NCI-H2196 treated with DMSO at 0.1 percent for 48 hours (cell line): ENCODE measurements at regions not wholly inside any gene's neighbourhood (a gene's known extent, or its start where the extent isn't known, plus 50 kb on each side); places are given as distances from the start of the nearest gene placed in this dataset.

Experiments
- DNase-seq: peaks from one replicate; lab custom pipeline; 2025; ENCODE audit not compliant: unreplicated experiment; lab: John Stamatoyannopoulos, UW

DNA sequence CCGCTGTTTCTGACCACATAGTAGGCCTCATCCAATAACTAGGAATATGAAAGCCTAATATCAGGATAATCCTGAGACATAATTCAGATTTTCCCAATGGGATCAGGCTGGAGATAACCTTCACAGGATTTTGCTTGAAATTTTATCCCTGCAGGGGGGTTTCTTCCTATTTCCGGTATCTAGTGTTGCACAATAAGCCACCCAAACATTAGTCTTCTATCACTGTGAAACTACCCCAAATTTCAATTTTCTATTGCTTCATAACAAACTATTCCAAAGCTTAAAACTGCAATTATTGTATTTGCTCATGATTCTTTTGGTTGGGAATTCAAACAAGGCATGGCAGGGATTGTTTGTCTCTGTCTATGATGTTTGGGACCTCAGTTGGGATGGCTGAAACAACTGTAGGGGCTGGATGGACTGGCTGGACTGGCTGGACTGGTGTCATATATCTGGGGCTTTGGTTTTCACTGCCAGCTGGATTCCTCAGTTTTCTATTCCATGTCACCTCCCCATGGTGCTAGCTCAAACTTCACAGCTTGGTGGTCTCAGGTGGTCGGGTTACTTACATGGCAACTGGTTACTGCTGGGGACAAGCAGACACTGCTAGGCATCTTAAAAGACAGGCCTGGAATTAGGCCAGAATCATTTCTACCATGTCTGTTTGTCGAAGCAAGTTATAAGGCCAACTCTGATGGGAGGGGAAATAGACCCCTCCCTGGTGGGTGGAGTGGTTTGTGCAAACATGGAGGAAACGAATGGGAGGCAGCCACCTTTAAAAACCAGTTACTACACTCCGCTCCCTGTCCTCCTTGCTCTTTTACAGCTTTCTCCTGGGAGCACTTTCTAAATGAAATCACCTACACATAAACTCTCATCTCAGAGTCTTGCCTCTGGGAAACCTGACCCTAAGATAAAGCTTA is 88.2 kb upstream of the STT3B start:
- no peak for DNase-seq

DNA sequence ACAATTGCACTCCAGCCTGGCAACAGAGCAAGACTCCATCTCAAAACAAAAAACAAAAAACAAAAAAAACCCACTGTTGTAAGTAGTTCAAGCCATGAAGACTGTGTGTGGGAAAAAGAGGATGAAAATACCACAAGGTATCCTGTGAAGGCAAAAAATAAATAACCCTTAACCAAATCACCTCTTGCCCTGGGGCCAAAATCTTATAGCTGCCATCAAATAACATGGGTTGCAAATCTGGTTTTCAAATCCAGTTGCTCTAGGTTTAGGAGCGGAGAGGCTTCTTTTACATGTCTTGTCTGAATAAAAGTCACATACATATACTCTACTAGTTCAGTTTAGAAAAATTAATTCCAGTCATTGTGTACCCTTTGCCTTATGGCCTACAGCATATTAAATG is 87.0 kb upstream of the STT3B start:
- DNase-seq: no peak

DNA sequence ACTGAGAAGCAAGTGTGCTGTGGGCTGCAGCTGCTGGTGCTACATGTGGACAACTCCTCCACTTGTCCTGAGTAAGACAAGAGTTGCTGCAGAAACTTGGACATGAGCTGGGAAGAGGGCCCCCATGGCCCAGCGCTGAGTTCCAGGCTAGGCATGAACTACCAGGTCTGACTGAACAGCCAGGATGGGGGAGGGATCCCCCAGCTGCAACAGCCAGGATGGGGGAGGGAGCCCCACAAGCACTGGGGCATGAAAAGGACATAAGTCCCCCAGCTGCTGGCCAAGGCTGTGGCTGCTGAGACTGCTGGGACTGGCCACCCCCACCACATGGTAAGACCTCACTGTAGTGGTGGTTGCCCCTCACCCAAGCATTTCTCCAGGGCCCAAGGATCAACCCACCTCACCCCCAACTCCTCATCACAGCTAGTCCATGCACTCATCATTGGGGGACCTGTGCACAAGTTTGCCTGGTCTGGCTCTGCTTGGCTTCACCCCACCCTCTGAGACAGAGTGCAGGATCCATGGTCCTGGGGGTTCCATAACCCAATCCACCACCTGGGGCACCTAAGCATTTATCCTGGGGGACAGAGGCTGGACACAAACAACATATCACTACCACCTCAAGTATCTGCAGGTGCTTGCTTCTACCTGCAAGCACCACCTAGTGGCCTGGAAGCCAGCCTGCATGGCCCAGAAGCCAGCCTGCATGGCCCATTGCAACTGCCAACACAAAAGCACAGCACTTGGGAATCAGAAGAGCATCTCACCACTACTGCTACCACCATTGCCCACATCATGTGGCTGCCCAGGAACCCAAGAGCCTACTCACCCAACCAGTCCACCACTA is 84.5 kb upstream of the STT3B start:
- no peak for DNase-seq

DNA sequence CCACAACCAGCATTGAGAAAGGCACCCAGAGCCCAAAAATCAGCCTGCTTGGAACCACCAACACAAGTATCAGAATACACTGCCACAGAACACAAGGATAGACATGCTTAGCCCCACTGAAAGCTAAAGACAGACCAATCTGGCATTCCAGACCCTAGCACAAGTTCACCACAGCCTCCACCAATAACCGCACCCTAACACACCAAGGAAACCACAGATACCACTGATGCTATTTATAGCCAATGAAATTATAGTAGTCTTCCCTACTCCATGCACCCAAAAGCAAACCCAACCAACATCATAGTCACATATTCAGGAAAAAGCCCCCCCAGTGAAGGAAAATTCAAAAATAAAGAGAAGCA is 83.9 kb upstream of the STT3B start:
- DNase-seq: no peak

DNA sequence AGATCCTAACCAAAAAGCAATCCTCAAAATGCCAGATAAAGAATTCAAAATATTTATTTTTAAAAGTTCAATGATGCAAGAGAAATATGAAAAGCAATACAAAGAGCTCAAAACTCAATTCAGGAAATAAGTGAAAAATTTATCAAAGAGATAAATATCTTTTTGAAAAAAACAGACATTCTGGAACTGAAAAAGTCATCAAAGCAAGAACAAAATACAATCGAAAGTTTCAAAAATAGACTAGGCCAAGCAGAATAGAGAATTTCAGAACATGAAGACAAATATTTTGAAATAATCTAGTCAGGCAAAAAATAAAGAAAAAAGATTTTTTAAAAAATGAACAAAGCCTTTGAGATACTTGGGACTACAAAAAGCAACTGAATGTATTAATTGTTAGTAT is 83.4 kb upstream of the STT3B start:
- DNase-seq: no peak

DNA sequence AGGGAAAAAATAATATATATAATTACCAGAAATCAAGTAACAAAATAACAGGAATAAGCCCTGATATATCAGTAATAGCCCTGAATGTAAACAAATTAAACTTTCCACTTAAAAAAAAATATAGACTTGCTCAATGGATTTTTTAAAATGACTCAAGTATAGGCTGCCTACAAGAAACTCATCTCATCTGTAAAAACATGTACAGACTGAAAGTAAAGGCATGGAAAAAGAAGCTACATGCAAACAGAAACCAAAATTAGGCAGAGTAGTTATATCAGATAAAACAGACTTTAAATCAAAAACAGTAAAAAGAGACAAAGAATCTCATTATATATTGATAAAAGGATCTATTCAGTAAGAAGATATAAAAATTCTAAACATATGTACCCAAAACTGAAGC is 82.4 kb upstream of the STT3B start:
- no peak for DNase-seq

DNA sequence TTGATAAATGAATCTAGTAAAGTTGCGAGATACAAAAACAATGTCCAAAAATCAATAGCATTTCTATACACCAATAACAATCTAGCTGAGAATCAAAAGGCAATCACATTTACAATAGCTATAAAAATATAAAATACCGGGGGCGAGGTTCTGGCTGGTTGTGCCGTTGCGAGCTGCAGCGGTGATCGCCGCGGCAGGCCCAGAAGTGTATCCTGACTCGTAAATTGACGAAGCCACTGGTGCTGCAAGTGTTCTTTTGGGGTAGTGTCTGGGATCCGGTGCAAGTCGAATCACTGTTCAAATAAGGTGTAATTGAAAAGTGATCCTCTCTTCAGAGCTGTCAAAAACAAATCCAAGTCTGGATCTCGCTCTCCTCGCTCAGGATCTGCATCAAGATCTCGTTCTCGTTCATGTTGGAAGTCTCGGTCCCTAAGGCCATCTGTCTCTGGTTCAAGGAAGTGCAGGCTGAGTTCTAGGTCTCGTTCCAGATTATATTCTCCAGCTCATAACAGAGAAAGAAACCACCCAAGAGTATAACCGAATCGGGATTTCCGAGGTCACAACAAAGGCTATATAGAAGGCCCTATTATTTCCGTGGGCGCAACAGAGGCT is 80.1 kb upstream of the STT3B start:
- DNase-seq: no peak

DNA sequence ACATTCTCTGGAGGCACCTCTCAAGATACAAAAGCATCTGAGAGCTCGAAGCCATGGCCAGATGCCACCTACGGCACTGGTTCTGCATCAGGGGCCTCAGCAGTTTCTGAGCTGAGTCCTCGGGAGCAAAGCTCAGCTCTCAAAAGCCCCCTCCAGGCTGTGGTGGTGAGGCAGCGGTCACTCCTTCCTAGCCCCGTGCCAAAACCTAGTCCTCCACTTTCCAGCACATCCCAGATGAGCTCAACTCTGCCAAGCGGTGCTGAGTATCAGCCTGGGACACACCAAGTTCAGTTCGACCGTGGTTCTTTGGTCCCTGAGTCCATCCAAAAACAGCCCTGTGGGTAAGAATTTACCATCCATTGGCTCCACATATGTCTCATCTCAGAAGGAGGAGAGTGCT is 79.3 kb upstream of the STT3B start:
- DNase-seq: no peak

DNA sequence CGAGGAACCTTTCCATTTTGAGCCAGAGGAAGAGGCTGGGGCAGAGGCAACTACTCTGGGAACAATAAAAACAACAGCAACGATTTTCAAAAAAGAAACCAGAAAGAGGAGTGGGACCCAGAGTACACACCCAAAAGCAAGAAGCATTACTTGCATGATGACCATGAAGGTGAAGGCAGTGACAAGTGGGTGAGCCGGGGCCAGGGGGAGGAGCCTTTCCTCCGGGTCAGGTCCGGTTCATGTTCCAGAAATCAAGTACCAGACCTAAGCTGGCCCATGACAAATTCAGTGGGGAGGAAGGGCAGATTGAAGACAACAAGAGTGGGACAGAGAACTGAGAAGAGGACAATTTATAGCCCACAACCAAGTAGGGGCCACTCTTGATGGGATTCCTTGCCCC is 77.2 kb upstream of the STT3B start:
- no peak for DNase-seq

DNA sequence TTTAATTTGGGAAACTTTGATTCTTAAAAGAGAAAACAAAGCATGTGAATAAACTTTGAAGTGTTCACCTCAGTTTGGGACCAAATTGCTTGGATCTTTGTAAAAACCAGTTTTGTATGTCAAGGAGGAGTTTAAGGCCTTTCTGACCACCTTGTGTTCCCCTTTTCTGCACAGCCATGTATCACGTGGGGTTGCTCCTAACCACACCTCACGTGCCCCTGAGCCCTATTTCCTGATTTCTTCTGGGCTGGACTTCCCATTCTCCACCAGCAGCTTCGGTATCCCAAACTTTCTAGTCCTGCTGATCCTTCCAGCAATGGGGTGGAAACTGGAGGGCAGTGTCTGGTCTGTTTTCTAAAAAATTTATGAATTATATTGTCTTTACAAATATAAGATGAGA is 76.4 kb upstream of the STT3B start:
- DNase-seq: no peak

DNA sequence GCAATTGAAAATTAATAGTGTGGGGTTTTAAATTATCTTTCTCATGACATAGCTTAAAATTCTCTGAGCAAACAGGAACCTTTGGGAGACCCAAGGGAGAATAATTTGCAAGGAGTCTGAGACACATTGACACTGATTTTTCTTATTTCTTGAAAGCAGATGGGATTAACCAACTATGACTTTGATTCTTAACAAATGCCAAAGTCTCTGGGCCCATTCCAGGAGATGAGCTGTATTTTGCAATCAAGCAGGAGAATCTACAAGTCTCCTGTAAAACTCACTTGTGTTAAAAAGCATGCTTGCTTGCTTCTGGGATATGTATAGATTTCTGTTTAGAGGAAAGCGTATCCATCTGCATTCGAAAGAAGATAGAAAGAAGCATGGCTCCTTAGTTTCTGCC is 71.3 kb upstream of the STT3B start:
- DNase-seq: no peak

DNA sequence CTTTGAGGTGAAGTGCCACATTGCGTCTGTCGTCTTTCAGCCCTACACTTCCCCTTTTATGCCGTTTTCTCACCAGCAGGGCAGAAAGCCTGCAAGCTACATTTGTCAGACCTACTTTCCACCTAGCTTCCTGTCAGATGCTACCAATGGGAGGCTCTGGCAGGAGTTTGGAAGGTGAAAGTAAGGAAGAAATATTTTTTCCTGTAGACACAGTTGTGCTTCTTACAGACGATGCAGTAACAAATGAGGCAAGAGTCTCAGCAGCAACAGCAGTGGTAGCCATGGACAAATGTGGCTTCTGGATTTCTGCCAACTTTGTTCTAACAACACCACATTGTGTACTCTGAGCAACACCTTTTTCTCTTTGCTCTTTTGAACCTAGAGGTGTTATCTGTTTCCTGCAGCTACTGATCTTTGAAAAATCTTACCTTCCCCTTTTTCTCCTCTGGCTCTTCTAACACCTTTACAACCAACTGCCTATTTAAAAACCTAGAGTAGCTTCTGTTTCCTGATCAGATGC is 70.6 kb upstream of the STT3B start:
- DNase-seq: no peak

DNA sequence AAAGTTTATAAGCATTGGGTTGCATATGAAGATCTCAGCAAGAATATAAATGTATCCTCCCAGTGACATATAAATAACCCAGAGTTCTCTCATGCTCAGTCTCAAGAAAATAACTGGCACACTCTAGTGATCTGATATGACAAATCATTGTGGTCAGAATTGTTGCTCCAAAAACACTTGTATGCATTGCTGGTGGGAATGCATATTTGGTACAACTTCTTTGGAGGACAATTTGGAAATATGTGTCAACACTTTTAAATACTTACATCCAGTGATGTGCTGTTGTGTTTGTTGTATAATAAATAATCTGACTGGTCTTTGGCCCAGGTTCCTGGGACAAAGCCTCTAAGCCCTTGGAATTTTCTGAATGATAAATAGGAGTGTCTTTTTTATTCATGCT is 66.7 kb upstream of the STT3B start:
- DNase-seq: no peak

DNA sequence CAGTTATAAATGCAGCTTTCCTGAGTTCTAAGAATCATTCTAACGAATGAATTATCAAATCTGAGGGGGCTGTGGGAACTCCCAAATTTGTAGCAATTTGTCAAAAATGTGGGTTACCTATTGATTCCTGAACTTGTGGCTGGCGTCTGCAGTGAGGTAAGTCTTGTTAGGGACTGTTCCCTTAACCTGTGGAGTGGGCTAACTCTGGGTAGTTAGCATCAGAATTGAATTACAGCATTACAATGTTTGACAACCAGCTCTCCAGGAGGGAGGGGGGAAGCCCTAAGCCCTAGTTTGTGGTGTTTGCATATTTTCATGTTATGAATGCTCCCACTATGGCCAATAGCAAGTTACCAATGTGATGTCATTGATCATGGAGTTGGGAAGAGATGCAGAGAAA is 65.9 kb upstream of the STT3B start:
- DNase-seq: no peak

DNA sequence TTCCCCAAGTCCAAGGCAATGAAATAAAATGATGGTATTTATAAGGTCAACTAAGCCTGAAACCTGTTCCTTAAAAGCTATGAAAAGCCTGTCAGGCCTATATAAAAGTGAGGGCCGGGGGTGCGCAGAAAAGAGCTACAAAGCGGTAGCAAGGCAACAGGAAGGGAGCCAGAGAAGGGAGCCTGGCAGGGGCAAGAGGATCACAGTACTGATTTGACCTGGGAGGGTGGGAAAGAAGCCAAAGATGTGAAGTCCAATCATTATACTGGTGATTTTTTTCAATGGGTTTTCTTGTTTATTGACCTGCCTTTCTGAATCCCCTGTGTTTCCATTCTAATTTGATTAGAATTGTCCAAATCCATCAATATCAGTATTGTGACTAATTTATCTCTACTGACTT is 64.3 kb upstream of the STT3B start:
- no peak for DNase-seq

DNA sequence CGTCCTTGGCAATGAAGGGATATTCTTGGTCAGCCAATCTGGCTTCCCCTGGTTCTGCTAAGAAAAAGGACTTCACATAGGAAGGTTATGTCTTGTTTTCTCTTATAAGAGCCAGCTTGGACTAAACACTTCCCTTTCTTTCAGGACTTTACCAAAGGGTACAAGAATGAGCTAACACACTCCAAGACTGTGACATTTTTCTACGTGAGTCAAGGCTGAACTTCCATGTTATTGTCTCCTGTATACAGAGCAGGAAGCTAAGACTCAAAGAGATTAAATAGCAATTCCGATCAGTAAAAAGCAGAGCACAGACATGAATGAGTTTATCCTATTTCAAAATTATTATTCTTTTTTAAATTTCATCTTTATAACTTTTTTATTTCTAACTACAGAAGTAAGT is 63.3 kb upstream of the STT3B start:
- DNase-seq: no peak

DNA sequence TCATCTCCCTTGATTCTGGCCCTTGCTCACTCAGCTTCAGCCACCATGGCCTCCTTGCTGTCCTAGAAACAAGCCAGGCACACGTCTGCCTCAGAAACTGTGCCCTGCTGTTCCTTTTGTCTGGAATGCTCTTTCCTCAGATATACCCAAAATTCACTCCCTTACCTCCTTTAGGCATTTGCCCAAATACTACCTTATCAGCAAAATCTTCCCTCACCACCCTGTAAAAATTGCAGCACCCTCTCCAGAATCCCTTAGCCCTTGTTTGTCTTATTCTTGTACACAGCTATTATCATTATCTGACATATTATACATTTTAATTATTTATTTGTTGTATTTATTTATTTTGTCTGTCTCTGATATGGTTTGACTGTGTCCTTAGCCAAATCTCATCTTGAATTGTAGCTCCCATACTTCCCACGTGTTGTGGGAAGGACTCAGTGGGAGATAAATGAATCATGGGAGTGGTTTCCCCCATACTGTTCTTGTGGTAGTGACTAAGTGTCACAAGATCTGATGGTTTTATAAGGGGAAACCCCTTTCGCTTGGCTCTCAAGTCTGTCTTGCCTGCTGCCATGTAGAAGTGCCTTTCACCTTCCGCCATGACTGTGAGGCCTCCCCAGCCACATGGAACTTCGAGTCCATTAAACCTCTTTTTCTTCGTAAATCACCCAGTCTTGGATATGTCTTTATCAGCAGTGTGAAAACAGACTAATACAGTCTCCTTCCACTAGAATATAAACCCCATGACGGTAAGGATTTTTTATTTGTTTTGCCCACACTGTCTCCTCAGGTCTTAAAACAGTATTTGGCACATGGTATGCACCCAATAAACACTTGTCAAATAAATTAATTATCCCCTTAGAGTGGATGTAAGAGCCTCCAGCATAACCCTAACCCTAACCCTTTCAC is 60.0 kb upstream of the STT3B start:
- no peak for DNase-seq

DNA sequence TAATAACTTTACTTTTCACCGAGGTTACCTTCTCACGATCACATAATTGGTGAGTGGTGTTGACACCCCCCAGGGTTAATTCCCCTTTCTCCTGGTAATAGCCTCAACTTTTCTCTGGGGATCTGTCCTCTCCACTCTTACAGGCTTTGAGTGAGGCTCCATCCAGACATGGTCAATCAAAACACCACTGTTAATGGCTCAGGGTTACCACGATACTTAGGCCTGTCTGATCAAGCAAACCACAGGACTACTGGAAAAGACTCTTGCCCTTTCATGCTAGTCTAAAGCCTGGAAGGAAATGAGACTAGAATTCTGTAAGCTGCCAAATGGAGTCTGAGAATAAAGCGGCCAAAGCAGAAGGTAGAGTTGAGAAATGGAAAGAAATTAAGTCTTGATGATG is 56.5 kb upstream of the STT3B start:
- DNase-seq: no peak

DNA sequence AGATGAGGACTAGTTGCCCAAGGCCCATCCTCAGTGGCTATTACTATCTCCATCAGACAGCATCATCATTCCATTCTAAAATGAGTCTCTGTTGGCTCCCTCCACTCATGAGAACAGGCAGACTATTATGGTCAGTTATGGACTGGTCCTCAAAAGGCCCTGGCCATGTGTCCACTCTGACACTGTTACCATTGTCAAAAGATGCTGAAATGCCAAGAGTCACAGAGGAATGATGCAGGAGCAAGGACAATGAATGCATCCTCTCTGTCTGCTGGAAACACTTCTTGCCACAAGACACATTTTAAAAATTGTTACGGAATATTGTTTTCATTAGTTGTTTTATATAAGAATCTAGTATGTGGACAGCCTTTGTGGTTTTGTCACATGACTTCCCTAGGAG is 53.3 kb upstream of the STT3B start:
- no peak for DNase-seq

DNA sequence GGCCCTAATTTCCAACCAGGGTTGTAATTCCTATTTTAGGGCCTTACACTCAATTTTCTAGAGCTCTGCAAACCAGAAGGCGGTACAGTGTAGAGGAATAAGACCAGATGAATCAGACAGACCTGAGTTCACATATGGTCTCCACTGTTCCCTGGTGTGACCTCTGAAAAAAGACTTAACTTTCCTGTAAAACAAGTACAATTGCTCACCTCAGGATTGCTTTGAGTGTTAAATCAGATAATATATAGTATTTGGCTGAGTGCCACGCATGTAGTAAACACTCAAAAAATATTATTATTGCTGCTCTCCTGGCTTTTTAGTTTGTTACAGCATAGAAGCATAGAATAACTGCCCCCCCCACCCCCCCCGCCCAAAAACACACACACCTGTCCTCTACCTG is 51.0 kb upstream of the STT3B start:
- no peak for DNase-seq
